Cardiac muscle cell (in vitro differentiated cells and primary cell): ENCODE measurements at regions not wholly inside any gene's neighbourhood (a gene's known extent, or its start where the extent isn't known, plus 50 kb on each side); places are given as distances from the start of the nearest gene placed in this dataset.

Source experiments
- DNase-seq, 2 donors: peaks; one replicate each; pipeline versions ENCODE4 v3.0.0 to v3.0.0-alpha.2; 2010 to 2017; ENCODE audit warnings: low read depth in 1 of 2, low spot score in 1 of 2
- H3K27ac ChIP-seq: fragments of 200-600 bp; sonication (generic); 2 replicates; pipeline ENCODE4 v1.5.1; 2016
- H3K27me3 ChIP-seq: fragments of 200-600 bp; sonication (generic); 2 replicates; pipeline ENCODE4 v1.6.0; 2016; ENCODE audit warnings: control low read depth
- H3K36me3 ChIP-seq: fragments of 200-600 bp; sonication (generic); 2 replicates; pipeline ENCODE4 v1.5.1; 2016; ENCODE audit warnings: control low read depth
- H3K4me1 ChIP-seq: fragments of 200-600 bp; sonication (generic); 2 replicates; pipeline ENCODE4 v1.8.1; 2017; ENCODE audit warnings: low read depth, mild to moderate bottlenecking, mixed run types
- H3K4me3 ChIP-seq: fragments of 200-600 bp; sonication (generic); 2 replicates; pipeline ENCODE4 v1.5.1; 2016; ENCODE audit warnings: mild to moderate bottlenecking
- H3K9me3 ChIP-seq: fragments of 200-600 bp; sonication (generic); 2 replicates; pipeline ENCODE4 v1.5.1; 2017; ENCODE audit warnings: low read depth, mild to moderate bottlenecking, control low read depth
- CTCF ChIP-seq: IDR thresholded peaks from 2 replicates; pipeline ENCODE4 v1.5.1; 2012; ENCODE audit warnings: low read depth, mild to moderate bottlenecking, low read length

- Histone ChIP-seq H3K4me3 (no peak overlapping the region), H3K9me3 (no peaks in the 10 kb centered on the region), H3K27ac (no peak overlapping the region), H3K36me3 (no peaks in the 10 kb centered on the region), H3K4me1 (peaks cover 4% of the 10 kb centered on the region), H3K27me3 (no peaks in the 10 kb centered on the region)
- DNase-seq: no peak
- TF ChIP-seq CTCF: no peak
These were observed 1159.5 kb upstream of the AUTS2 start for GRCh38 chr7:68438811-68439210.

GRCh38 chr7:68439897-68440296 is 1158.4 kb upstream of the AUTS2 start:
- Histone ChIP-seq H3K27ac (no peak overlapping the region), H3K36me3 (no peaks in the 10 kb centered on the region), H3K27me3 (no peaks in the 10 kb centered on the region), H3K4me3 (no peak overlapping the region), H3K9me3 (no peaks in the 10 kb centered on the region), H3K4me1 (peaks cover 4% of the 10 kb centered on the region)
- DNase-seq: no peak
- no peak for TF ChIP-seq CTCF

GRCh38 chr7:68440866-68441265 is 1157.4 kb upstream of the AUTS2 start:
- Histone ChIP-seq H3K4me1 (no peaks in the 10 kb centered on the region), H3K27ac (no peak overlapping the region), H3K9me3 (no peaks in the 10 kb centered on the region), H3K27me3 (no peaks in the 10 kb centered on the region), H3K4me3 (no peak overlapping the region), H3K36me3 (no peaks in the 10 kb centered on the region)
- peak in 1 of 2 donors; percentile 22 for DNase-seq
- no peak for TF ChIP-seq CTCF

- no peak overlapping the region for H3K27ac ChIP-seq
- no peaks in the 10 kb centered on the region for H3K9me3 ChIP-seq
- no peaks in the 10 kb centered on the region for H3K27me3 ChIP-seq
- no peak overlapping the region for H3K4me3 ChIP-seq
- TF ChIP-seq CTCF: no peak
- H3K4me1 ChIP-seq: no peaks in the 10 kb centered on the region
- no peak for DNase-seq
- no peaks in the 10 kb centered on the region for H3K36me3 ChIP-seq
These were observed 1156.6 kb upstream of the AUTS2 start for GRCh38 chr7:68441645-68442044.

GRCh38 chr7:68442931-68443631 is 1155.2 kb upstream of the AUTS2 start:
- no peaks in the 10 kb centered on the region for H3K27me3 ChIP-seq
- no peak for TF ChIP-seq CTCF

More at GRCh38 chr7:68442931-68443631, 1155.2 kb upstream of the AUTS2 start:
- Histone ChIP-seq H3K9me3 (no peaks in the 10 kb centered on the region), H3K4me1 (no peaks in the 10 kb centered on the region), H3K4me3 (no peak overlapping the region), H3K27ac (no peak overlapping the region), H3K36me3 (no peaks in the 10 kb centered on the region)
- DNase-seq: no peak
